ENCODE measurements at regions not wholly inside any gene's neighbourhood (a gene's known extent, or its start where the extent isn't known, plus 50 kb on each side); places are given as distances from the start of the nearest gene placed in this dataset.

- Histone ChIP-seq H3K27me3 (ENCODE audit: insufficient read depth, low read length) (no peaks in the 10 kb centered on the region), H3K14ac (ENCODE audit: insufficient read depth, low read length) (no peak overlapping the region), H3K23me2 (ENCODE audit: insufficient read length, low read depth, low read length, poor library complexity, severe bottlenecking) (no peaks in the 10 kb centered on the region), H3K79me1 (ENCODE audit: insufficient read depth, low read depth, low read length, poor library complexity, severe bottlenecking) (no peaks in the 10 kb centered on the region), H4K8ac (replicated peaks; ENCODE audit: insufficient read length, low read depth, low read length) (no peak overlapping the region), H2BK20ac (ENCODE audit: low read depth, low read length, poor library complexity, severe bottlenecking) (no peak overlapping the region), H2BK12ac (ENCODE audit: insufficient read length, low read depth, low read length) (no peak overlapping the region), H4K20me1 (ENCODE audit: control insufficient read depth, insufficient read depth, insufficient read length) (no peaks in the 10 kb centered on the region), H3K23ac (ENCODE audit: insufficient read length, low read depth, low read length) (no peak overlapping the region), H3K4me1 (ENCODE audit: insufficient read depth, low read length) (0 out of 2 replicates have a peak, but pooled peaks cover 3% of the 10 kb centered on the region), H4K5ac (ENCODE audit: insufficient read length, low read depth, low read length) (no peak overlapping the region), H3K9ac (ENCODE audit: extremely low read depth, insufficient read length, low read length) (no peak overlapping the region), H2BK15ac (ENCODE audit: low read depth, low read length) (no peak overlapping the region), H2AFZ (ENCODE audit: low read length) (no peak overlapping the region), H2BK120ac (ENCODE audit: low read depth, low read length, poor library complexity, severe bottlenecking) (no peak overlapping the region), H3K9me3 (ENCODE audit: control insufficient read depth, low read depth, low read length) (no peaks in the 10 kb centered on the region), H2BK5ac (ENCODE audit: insufficient read length, low read length) (no peak overlapping the region), H3T11ph (ENCODE audit: low read length) (no peak overlapping the region), H3K79me2 (ENCODE audit: insufficient read depth, low read length) (no peaks in the 10 kb centered on the region), H3K18ac (ENCODE audit: insufficient read length, low read depth, low read length) (no peak overlapping the region), H3K4ac (ENCODE audit: low read depth, low read length) (no peak overlapping the region), H4K91ac (ENCODE audit: insufficient read length, low read depth, low read length) (no peak overlapping the region), H3K4me2 (ENCODE audit: insufficient read depth, insufficient read length, low read length) (no peak overlapping the region), H3K56ac (ENCODE audit: insufficient read length, low read depth, low read length) (no peak overlapping the region), H3K27ac (ENCODE audit: insufficient read length, low read depth, low read length) (no peak overlapping the region), H2AK5ac (ENCODE audit: insufficient read length, low read length) (no peak overlapping the region)
- no peaks in the 10 kb centered on the region; the same call in 1 of the 2 replicates for H3K27me3 Mint-ChIP-seq (ENCODE audit: low read depth)
- peaks cover 22 to 23% of the 10 kb centered on the region in 2 experiments for H3K4me1 Mint-ChIP-seq
- no peak for DNase-seq
- no CpG with 5 or more reads among the region's 1 CpG for WGBS (ENCODE audit: extremely low coverage, insufficient read length, low lambda C conversion rate)
- H3K9me3 Mint-ChIP-seq = peaks cover 0 to 3% of the 10 kb centered on the region in 2 experiments; a peak in 4 of 5 replicates
- H3K27ac Mint-ChIP-seq = no peak overlapping the region
- H3K36me3 Mint-ChIP-seq (ENCODE audit: insufficient read depth in 1 of 3, low read depth in 3 of 3) = peaks cover 0 to 13% (median 2%) of the 10 kb centered on the region in 3 experiments; a peak in 3 of 7 replicates
- H3K4me3 Mint-ChIP-seq = no peak overlapping the region
- no peak for TF ChIP-seq CTCF (conservative IDR thresholded peaks at IDR 0.05)
These were observed 316.1 kb upstream of the EMCN start for GRCh38 chr4:100833906-100834305.

Data from H9 (cell line).